Cardiac fibroblast (primary cell): ENCODE measurements at regions not wholly inside any gene's neighbourhood (a gene's known extent, or its start where the extent isn't known, plus 50 kb on each side); places are given as distances from the start of the nearest gene placed in this dataset.
A peak's percentile ranks its signal among the peaks of the same experiment; 100 is the strongest.

Experiments used
- DNase-seq, 2 donors: peaks; one replicate each; pipeline versions ENCODE4 v3.0.0 to v3.0.0-alpha.2; 2010; ENCODE audit warnings: low read depth in 2 of 2
- H3K4me3 ChIP-seq, 2 donors: replicated peaks in 1 of 2; 1 replicate in 1 of 2; 2 replicates in 1 of 2; pipeline ENCODE4 v1.5.1; 2011; ENCODE audit warnings: low read depth in 2 of 2, low read length in 2 of 2, mild to moderate bottlenecking in 2 of 2, moderate library complexity in 1 of 2
- TF ChIP-seq, protein P1 (sequence below): IDR thresholded peaks from one replicate; pipeline ENCODE4 v1.5.1; 2011; ENCODE audit warnings: low read depth, mild to moderate bottlenecking, low read length, inconsistent platforms

DNA sequence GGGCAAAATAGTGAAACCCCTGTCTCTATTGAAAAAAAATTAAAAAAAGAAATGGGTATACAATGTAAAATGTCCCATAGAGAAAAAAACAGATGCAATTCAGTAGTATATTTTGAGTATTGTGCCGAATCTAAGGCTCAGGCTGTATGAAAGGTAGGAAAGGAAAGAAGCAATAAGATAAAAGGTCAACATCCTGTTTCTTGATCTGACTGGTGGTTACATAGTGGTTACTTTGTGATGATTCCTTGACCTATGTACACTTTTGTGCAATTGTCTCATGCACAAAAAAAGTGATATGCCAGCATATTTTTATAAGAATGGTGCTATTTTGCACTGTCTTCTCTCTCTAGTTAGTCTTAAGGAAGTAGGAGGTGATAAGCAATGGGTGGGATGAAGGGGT is 1333.7 kb upstream of the TMEFF2 start:
- no peak overlapping the region for H3K4me3 ChIP-seq
- no peak for DNase-seq
- TF ChIP-seq, protein P1, sequence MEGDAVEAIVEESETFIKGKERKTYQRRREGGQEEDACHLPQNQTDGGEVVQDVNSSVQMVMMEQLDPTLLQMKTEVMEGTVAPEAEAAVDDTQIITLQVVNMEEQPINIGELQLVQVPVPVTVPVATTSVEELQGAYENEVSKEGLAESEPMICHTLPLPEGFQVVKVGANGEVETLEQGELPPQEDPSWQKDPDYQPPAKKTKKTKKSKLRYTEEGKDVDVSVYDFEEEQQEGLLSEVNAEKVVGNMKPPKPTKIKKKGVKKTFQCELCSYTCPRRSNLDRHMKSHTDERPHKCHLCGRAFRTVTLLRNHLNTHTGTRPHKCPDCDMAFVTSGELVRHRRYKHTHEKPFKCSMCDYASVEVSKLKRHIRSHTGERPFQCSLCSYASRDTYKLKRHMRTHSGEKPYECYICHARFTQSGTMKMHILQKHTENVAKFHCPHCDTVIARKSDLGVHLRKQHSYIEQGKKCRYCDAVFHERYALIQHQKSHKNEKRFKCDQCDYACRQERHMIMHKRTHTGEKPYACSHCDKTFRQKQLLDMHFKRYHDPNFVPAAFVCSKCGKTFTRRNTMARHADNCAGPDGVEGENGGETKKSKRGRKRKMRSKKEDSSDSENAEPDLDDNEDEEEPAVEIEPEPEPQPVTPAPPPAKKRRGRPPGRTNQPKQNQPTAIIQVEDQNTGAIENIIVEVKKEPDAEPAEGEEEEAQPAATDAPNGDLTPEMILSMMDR = no peak

- peak in 1 of 2 donors; percentile 39 for DNase-seq
- no peak overlapping the region for H3K4me3 ChIP-seq
- TF ChIP-seq, protein P1 = no peak
Observed at GRCh38 chr2:193527146-193527545, 1332.4 kb upstream of the TMEFF2 start.

- H3K4me3 ChIP-seq = no peak overlapping the region
- peak in 1 of 2 donors; percentile 39 for DNase-seq
- TF ChIP-seq, protein P1 = no peak
Observed at GRCh38 chr2:193523662-193524061, 1328.9 kb upstream of the TMEFF2 start.

DNA sequence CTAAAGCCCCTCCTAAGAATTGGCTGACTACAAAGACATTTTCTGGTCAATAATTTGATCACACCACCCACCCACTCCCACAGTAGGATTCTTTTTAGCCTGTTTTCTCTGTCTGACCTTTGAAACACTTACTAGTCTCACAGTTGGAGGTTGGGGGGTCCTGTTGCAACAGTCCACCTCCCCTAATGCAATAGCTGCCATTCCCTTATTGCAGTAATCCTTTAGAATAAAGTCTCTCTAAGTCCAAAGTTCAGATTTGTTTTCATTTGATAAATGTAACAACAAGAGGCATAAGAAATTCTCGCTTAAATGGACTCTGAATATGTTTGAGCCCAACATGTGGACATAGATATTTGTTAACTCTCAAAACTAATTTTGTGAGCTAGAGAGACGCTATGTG is 1326.8 kb upstream of the TMEFF2 start:
- no peak for DNase-seq
- TF ChIP-seq, protein P1 = no peak

GRCh38 chr2:193520709-193521458 is 1326.2 kb upstream of the TMEFF2 start:
- TF ChIP-seq, protein P1 = no peak
- no peak for DNase-seq
- H3K4me3 ChIP-seq = no peak overlapping the region

More for the DNA sequence above, 1326.8 kb upstream of the TMEFF2 start:
- no peak overlapping the region for H3K4me3 ChIP-seq

DNA sequence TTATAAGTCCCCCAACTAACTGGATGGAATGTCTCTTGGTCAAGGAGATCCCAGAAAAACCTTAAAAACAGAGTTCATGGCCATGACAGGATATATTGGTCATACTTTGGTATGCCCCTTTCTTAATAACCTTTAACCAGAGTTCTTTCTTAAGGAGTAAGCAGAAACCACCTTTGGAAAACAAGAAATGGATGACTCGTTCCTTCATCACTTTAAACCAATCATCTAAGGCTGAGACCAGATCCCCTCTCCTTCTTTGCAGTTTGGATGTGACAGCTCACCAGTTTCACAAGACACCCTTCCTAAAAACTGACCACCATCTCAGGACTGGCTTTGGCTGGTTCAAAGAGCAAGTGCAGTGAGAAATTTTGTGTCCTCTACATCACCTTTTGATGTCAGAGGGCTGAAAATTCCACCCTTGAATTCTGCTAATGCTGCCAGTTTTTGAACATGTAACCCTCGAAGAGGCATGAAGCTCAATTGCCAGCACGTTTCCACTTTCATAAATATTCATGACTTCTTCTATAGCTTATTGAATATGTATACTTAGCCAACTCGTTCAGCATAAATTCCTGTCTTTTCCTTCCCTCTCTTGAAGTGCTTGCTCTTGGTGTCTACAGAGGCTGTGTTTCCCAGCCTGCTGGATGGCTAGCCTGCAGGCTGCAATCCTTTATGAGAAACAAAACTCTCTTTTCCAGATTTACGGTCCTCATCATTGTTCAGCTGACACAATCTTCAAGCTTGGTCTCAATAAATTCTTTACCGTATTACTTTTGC is 1323.5 kb upstream of the TMEFF2 start:
- TF ChIP-seq, protein P1 = no peak
- no peak overlapping the region for H3K4me3 ChIP-seq
- peak; percentile 33 to 92 for DNase-seq
